PFSK-1 (cell line): ENCODE measurements at regions not wholly inside any gene's neighbourhood (a gene's known extent, or its start where the extent isn't known, plus 50 kb on each side); places are given as distances from the start of the nearest gene placed in this dataset.

Experiments
- FOXP2 ChIP-seq: optimal IDR thresholded peaks from 2 replicates; pipeline ENCODE3; 2011; ENCODE audit warnings: borderline replicate concordance, control low read depth, inconsistent platforms; ENCODE audit not compliant: insufficient read depth; ENCODE audit errors: extremely low read length, extremely low read depth
- POLR2AphosphoS5 ChIP-seq: IDR thresholded peaks from 2 replicates; pipeline ENCODE4 v1.6.1; 2012; ENCODE audit warnings: low read depth, mild to moderate bottlenecking, control low read depth, low read length, moderate library complexity
- REST ChIP-seq, 2 experiments: IDR thresholded peaks; 2 replicates each; pipeline versions ENCODE4 v1.6.1 to v1.8.0; 2011 to 2012; ENCODE audit warnings: low read depth in 2 of 2, low read length in 2 of 2, control low read depth in 1 of 2, inconsistent platforms in 1 of 2, mild to moderate bottlenecking in 1 of 2, moderate library complexity in 1 of 2; ENCODE audit not compliant: insufficient read depth in 1 of 2
- SIN3A ChIP-seq: IDR thresholded peaks from 2 replicates; pipeline ENCODE4 v1.6.1; 2012; ENCODE audit warnings: mild to moderate bottlenecking, low read length, moderate library complexity, borderline replicate concordance; ENCODE audit not compliant: insufficient read depth
- TAF1 ChIP-seq: IDR thresholded peaks from 2 replicates; pipeline ENCODE4 v1.6.1; 2012; ENCODE audit warnings: low read length, control low read depth, borderline replicate concordance; ENCODE audit not compliant: insufficient read depth

GRCh38 chr11:25862159-25862558, 469.8 kb upstream of the ANO3 start:
- TF ChIP-seq SIN3A (no peak), FOXP2 (no peak), POLR2AphosphoS5 (no peak), REST (IDR thresholded peaks at IDR 0.05; ENCODE audit: insufficient read depth in 1 of 2, low read depth in 2 of 2, low read length in 2 of 2) (no peak), TAF1 (no peak)

GRCh38 chr11:25863986-25864385, 467.9 kb upstream of the ANO3 start:
- TF ChIP-seq FOXP2 (no peak), POLR2AphosphoS5 (no peak), REST (IDR thresholded peaks at IDR 0.05; ENCODE audit: insufficient read depth in 1 of 2, low read depth in 2 of 2, low read length in 2 of 2) (no peak), SIN3A (no peak), TAF1 (no peak)

GRCh38 chr11:25876456-25876965, 455.4 kb upstream of the ANO3 start:
- TF ChIP-seq FOXP2 = no peak
- no peak for TF ChIP-seq POLR2AphosphoS5
- no peak for TF ChIP-seq REST (IDR thresholded peaks at IDR 0.05; ENCODE audit: insufficient read depth in 1 of 2, low read depth in 2 of 2, low read length in 2 of 2)
- no peak for TF ChIP-seq TAF1
- TF ChIP-seq SIN3A = no peak

- TF ChIP-seq POLR2AphosphoS5 (no peak), REST (IDR thresholded peaks at IDR 0.05; ENCODE audit: insufficient read depth in 1 of 2, low read depth in 2 of 2, low read length in 2 of 2) (no peak), TAF1 (no peak), SIN3A (no peak), FOXP2 (no peak)
Observed at GRCh38 chr11:25886036-25886435, 445.9 kb upstream of the ANO3 start.

- TF ChIP-seq TAF1 (no peak), POLR2AphosphoS5 (no peak), FOXP2 (no peak), REST (IDR thresholded peaks at IDR 0.05; ENCODE audit: insufficient read depth in 1 of 2, low read depth in 2 of 2, low read length in 2 of 2) (no peak), SIN3A (no peak)
Observed at GRCh38 chr11:25890626-25891260, 441.2 kb upstream of the ANO3 start.
